GM20000 (cell line): ENCODE measurements at regions not wholly inside any gene's neighbourhood (a gene's known extent, or its start where the extent isn't known, plus 50 kb on each side); places are given as distances from the start of the nearest gene placed in this dataset.

Source experiments
- DNase-seq: peaks from one replicate; pipeline ENCODE4 v3.0.0; 2012; ENCODE audit warnings: low spot score
- TF ChIP-seq, protein P1 (sequence below): IDR thresholded peaks from 2 replicates; pipeline ENCODE4 v1.5.1; 2012; ENCODE audit warnings: mild to moderate bottlenecking, control low read depth; ENCODE audit errors: extremely low read depth, missing control alignments

GRCh38 chr17:45646288-45646988, 137.7 kb upstream of the CRHR1 start:
- DNase-seq: no peak
- TF ChIP-seq, protein P1, sequence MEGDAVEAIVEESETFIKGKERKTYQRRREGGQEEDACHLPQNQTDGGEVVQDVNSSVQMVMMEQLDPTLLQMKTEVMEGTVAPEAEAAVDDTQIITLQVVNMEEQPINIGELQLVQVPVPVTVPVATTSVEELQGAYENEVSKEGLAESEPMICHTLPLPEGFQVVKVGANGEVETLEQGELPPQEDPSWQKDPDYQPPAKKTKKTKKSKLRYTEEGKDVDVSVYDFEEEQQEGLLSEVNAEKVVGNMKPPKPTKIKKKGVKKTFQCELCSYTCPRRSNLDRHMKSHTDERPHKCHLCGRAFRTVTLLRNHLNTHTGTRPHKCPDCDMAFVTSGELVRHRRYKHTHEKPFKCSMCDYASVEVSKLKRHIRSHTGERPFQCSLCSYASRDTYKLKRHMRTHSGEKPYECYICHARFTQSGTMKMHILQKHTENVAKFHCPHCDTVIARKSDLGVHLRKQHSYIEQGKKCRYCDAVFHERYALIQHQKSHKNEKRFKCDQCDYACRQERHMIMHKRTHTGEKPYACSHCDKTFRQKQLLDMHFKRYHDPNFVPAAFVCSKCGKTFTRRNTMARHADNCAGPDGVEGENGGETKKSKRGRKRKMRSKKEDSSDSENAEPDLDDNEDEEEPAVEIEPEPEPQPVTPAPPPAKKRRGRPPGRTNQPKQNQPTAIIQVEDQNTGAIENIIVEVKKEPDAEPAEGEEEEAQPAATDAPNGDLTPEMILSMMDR: no peak

- DNase-seq: no peak
- TF ChIP-seq, protein P1: no peak
Measured at GRCh38 chr17:45648642-45649041, 135.5 kb upstream of the CRHR1 start.

GRCh38 chr17:45649796-45650195, 134.3 kb upstream of the CRHR1 start:
- TF ChIP-seq, protein P1: no peak
- no peak for DNase-seq

DNA sequence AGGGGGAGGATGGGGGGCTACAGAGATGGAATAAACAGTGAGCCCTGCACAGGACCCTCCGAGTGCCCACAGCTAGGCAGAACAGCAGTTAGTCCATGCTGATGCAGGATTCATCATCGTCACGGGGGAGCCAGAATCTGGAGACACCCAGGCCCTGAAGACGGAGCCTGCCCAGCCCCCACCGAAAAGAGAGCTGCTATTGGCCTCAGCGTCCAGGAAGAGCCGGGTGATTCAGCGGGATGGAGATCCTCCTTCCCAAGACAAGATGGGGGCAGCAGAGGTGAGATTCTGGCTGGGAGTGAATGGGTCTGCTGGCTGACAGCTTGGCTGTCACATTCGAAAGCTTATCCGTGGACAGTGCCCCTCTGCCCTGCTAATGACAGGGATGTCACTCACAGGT, 133.6 kb upstream of the CRHR1 start:
- TF ChIP-seq, protein P1: no peak
- DNase-seq: no peak

GRCh38 chr17:45651145-45651709, 132.9 kb upstream of the CRHR1 start:
- TF ChIP-seq, protein P1: no peak
- DNase-seq: no peak

DNA sequence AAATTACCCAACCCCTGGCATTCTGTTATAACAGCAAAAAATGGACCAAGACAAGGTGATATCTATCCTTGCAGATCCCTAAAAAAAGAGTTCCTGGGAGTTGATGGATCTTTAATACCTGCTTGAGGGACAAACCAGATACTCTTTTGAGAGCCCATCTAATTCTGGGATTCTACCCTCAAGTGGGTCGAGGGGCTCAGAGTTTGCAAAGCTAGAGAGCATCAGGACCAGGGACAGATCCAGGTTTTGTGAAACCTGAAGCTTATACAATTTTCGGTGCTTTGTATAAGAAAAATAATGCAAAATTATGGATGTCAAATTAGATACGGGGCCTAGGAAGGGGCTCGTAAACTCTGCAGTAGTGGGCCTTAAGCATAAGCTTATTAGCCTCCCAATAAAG, 130.5 kb upstream of the CRHR1 start:
- TF ChIP-seq, protein P1: no peak
- DNase-seq: no peak

DNA sequence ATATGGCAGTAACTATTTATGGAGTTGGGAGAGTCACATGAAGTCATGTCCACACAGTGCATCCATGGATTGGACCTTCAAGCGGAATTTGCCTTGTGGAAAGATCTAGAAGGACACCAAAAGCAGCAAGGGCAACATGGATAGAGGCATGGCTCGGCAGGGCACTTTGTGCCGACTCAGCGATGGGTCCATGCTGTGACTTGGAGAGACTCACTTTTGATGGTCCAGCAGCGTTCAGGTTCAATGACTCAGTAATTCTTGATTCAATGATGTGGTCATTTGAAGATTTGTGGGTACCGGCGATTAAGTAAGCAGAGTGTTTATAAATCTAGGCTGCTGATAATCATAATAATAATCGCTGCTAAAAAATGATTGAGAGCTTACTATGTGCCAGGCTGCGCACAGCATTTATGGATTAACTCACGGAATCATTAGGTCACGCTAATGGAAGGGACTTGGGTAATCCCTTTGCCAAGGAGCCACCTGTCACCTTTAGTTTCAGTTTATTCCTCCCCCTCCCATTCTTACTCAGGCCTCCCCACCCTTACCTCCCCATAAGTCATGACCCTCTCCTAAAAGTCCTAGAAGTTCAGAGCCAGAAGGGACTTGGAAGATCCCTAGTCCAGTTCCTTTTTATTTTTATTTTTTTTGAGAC, 127.5 kb upstream of the CRHR1 start:
- TF ChIP-seq, protein P1: no peak
- no peak for DNase-seq
